Stimulated activated CD8-positive, alpha-beta memory T cell treated with anti-CD3 and anti-CD28 coated beads, Interleukin-4, amount 100 ng/mL, for 24 hours (primary cell): ENCODE measurements at regions not wholly inside any gene's neighbourhood (a gene's known extent, or its start where the extent isn't known, plus 50 kb on each side); places are given as distances from the start of the nearest gene placed in this dataset.
"Not testable (repeated sequence)": the region's sequence is repeated elsewhere in the genome, so short reads cannot be mapped to it uniquely, and the experiment has no call there.

Source experiments
- DNase-seq: peaks from one replicate; pipeline ENCODE4 v3.0.0-alpha.2; 2020; ENCODE audit warnings: low read depth

- DNase-seq: no peak
These were observed 133.8 kb upstream of the RFX3 start for GRCh38 chr9:3659647-3660046.

- DNase-seq: no peak
These were observed 133.2 kb upstream of the RFX3 start for GRCh38 chr9:3658964-3659363.

- no peak for DNase-seq
These were observed 130.4 kb upstream of the RFX3 start for GRCh38 chr9:3656224-3656623.

- no peak for DNase-seq
These were observed 125.3 kb upstream of the RFX3 start for GRCh38 chr9:3650994-3651622.

DNA sequence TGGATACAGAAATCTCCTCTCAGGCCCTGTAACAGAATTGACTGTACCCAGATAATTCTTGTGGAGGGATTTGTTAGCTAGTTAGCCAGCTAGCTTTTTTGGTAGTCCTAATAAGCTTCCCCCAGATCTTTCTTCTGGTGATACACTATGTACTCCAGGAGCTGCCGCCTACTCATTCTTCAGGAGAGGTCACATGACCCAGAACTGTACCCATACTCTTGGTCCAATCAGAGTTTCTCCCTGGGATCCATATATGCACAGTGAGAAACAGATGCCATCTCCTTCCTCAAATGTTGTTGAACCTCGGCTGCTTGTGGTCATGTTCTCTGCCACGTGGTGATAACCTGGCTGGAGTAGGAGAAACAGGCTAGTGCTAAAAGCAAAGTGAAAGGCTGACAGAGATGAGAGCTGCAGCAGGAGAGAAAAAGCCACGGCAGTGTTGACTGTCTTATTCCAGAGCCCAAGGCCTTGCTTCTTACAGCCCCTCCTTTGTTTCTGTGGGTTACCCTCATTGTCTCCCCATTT, 123.0 kb upstream of the RFX3 start:
- DNase-seq: no peak

GRCh38 chr9:3648266-3648665, 122.5 kb upstream of the RFX3 start:
- no peak for DNase-seq

- DNase-seq: no peak
These were observed 121.9 kb upstream of the RFX3 start for GRCh38 chr9:3647652-3648051.

DNA sequence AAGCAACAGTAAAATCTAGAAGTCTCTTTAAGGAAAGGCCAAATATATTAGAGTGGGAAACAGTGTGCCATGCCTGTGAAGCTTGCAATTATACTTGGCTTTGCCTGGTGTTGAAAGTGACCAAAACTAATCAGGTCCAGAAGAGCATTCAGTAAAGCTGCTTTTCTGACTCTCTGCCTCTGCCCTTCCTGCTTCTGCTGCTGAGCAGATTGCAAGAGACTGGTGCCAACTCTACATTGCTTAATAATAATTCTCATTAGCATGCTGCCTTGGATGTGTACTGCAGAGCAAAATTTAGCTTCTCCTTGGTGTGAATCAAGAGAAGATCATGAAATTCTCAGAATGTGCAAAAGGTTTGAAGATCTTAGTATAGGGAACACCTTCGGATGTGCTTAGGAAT, 120.4 kb upstream of the RFX3 start:
- no peak for DNase-seq

GRCh38 chr9:3642075-3642474, 116.3 kb upstream of the RFX3 start:
- DNase-seq: not testable (repeated sequence)

GRCh38 chr9:3629495-3629894, 103.7 kb upstream of the RFX3 start:
- no peak for DNase-seq

DNA sequence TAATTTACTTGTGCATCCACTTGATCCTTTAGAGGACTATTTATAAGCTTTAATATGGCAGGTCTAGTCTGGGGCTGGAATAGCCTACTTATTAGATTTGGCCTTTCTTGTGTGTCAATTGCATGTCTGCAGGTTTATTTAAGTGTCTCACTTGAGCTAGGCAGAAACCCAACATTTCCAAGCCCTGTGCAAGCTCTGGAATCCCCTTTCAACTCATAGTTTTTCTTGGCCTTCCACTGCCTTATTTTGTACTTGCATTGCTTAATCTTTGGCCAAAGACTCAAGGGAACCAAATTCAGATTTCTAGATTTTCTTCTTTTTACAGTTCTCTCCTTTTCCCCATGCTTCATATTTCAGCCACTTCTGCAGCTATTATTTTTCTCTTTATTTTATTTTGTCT, 102.4 kb upstream of the RFX3 start:
- DNase-seq: no peak

DNA sequence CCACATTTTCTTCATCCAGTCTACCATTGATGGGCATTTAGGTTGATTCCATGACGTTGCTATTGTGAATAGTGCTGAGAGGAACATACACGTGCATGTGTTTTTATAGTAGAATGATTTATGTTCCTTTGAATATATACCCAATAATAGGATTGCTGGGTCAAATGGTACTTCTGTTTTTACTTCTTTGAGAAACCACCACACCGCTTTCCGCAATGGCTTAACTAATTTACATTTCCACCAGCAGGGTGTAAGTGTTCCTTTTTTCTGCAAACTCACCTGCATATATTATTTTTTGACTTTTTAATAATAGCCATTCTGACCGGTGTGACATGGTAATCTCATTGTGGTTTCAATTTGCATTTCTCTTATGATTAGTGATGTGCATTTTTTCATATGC, 82.2 kb upstream of the RFX3 start:
- no peak for DNase-seq

DNA sequence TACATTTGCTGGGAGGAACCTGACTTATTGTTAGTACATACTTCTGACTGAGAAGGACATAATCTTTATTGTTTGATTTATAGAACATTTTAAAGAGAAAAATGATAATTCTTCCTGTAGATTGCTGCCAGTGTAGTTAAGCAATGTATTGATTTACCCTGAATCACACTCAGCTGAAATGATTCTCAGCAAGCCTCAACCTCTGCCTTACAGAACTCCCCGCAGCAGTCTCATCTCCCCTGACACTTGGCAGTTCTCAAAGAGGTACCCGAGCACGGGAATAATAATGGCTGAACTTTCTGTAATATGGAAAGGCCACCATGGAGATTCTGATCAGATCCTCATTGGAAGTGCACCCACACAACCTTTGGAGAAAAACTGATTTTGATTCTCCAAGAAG, 74.9 kb upstream of the RFX3 start:
- DNase-seq: no peak

GRCh38 chr9:3597792-3598191, 72.0 kb upstream of the RFX3 start:
- DNase-seq: no peak

DNA sequence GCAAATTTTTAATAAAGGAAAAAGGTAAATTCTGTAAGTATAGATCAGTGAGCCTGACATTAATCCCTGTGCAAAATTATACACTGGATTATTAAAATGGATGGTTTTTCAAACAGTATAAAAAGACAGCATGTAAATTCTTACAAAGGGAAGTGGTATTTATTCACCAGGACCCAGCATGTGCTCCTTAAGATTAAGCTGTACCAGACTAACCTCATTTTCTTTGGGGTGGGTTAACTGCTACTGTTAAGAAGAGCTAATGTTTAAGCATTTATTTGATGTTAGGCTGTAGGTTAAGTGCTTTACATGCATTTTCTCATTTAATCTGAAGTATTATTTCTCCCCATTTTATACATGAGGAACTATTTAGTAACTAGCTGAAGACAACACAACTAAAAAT, 60.3 kb upstream of the RFX3 start:
- DNase-seq: no peak

- no peak for DNase-seq
These were observed 59.8 kb upstream of the RFX3 start for GRCh38 chr9:3585606-3586005.

DNA sequence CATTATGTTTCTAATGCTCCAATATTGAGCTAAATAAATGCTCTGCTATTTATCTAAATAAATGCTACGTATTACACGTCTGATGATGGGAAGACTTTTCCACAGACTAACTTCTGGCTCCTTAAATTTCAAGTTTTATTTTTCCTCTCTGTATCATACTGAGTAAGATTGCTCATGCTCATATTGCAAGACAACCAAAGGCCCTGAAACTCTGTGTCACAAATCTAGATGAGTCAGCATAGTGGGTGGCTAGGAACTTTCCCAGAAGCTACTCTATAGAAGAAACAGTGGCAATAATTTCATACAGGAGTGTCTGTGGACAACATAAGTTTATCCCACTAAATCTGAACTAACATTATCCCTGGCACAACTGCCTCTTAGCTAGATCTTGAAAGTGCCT, 53.0 kb upstream of the RFX3 start:
- DNase-seq: no peak

GRCh38 chr9:3576328-3576727, 50.5 kb upstream of the RFX3 start:
- DNase-seq: no peak

GRCh38 chr9:3575821-3576220, 50.0 kb upstream of the RFX3 start:
- no peak for DNase-seq
